LoVo (cell line): ENCODE measurements at regions not wholly inside any gene's neighbourhood (a gene's known extent, or its start where the extent isn't known, plus 50 kb on each side); places are given as distances from the start of the nearest gene placed in this dataset.

Source experiments
- DNase-seq: peaks from one replicate; pipeline ENCODE4 v3.0.0-alpha.2; 2016; ENCODE audit warnings: low spot score

DNA sequence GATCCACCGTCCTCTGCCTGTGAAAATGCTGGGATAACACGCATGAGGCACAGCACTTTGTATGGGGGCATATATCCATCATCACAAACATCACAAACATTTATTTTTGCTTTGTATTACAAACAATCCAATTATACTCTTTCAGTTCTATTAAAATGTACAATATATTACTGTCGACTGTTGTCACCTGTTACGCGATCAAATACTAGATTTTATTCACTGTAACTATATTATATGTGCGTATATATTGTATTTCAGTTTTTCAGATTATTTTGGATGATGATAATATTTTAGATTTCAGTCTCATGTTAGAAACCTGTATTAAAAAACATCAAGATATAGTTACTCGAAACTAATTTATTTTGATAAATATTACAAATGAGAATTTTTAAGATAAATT is 998.3 kb downstream of the EFNB2 start:
- no peak for DNase-seq

DNA sequence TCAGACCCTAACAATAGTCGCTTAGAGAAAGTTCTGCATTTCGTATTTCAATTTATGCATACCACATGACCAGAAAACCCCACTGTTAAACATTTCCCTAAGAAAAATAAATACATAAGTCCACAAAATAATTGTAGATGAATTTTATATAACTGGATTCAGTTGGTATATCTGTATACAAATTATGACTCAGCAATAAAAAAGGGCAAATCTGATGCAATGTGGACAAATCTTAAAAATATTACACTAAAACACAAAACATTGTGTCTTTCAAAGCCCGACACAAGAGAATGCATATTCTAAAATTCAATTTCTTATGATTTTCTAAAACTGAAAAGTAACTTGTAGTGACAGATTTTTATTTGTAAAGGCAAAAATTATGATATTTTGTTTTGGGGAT is 1005.0 kb downstream of the EFNB2 start:
- no peak for DNase-seq

DNA sequence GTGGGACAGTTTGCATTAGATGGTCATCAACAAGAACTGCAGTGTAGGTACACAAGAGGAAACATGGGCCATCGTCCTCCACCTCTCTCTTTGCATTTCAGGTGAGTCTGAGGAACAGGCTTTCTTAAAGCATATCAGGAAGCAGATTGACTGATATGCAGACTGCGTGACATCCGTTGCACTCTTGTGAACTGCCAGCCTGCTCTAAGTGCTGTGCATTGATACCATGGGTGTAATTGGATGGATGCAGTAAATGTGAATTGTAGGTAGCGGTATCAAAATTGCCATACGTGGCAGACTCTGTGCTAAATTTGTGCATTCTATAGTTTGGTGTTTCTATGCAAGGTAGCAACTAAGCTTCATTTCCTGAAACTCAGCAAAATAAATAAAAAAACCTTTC is 1008.3 kb downstream of the EFNB2 start:
- no peak for DNase-seq

DNA sequence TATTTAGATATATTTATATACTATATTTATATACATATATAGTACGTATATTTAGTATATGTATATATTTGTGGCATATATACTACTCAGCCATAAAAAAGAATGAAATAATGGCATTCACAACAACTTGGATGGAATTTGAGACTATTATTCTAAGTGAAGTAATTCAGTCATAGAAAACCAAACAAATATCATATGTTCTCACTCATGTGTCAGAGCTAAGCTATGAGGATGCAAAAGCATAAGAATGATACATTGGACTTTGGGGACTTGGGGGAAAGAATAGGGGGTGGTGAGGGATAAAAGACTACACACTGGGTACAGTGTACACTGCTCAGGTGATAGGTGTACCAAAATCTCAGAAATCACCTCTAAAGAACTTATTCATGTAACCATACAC is 1015.7 kb downstream of the EFNB2 start:
- no peak for DNase-seq

DNA sequence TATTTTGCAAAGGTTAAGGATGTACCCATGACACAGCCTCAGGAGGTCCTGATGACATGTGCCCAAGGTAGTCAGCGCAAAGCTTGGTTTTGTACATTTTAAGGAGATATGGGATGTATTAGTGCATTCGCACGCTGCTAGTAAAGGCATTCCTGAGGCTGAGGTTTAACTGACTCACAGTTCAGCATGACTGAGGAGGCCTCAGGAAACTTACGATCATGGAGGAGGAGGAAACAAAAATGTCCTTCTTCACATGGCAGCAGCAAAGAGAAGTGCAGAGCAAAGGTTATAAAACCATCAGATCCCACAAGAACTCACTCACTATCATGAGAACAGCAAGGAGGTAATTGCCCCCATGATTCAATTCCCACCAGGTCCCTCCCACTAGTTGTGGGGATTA is 1017.4 kb downstream of the EFNB2 start:
- no peak for DNase-seq

DNA sequence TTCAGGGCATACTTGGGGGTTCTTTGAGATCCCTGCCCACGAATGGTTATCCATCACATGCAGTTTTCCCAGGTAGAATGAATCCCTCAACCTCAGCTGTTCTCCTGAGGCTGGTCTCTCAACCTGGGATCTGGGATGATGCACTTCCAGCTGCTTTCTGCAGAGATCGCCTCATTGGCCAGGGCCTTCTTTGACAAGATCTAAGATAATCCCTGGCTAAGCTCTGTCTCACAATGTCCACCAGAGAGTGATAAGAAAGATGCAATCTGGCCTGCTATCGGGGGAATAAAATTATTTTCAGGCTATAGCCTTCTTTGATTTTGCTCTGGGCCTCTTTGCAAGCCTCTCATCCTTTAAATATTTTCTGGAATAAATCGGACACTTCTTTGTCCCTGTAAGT is 1021.1 kb downstream of the EFNB2 start:
- no peak for DNase-seq

DNA sequence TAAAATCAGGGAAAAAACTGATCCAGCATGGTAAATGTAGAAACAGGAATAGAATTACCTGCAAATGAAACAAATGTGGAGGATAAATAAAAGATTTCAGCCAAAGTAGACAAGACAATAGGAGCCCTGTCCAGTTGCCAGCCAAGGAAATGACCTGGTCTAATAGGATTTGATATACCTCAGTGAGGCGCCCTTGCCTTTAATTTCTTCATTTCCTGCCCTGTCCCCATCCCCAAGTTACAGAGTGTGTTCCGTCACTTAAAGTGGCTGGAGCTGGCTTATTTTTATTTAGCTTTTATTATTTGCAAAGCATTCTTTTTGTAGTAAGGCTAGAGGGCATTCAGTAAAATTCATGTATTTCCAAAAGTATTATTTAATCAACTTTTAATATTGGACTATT is 1022.0 kb downstream of the EFNB2 start:
- no peak for DNase-seq

DNA sequence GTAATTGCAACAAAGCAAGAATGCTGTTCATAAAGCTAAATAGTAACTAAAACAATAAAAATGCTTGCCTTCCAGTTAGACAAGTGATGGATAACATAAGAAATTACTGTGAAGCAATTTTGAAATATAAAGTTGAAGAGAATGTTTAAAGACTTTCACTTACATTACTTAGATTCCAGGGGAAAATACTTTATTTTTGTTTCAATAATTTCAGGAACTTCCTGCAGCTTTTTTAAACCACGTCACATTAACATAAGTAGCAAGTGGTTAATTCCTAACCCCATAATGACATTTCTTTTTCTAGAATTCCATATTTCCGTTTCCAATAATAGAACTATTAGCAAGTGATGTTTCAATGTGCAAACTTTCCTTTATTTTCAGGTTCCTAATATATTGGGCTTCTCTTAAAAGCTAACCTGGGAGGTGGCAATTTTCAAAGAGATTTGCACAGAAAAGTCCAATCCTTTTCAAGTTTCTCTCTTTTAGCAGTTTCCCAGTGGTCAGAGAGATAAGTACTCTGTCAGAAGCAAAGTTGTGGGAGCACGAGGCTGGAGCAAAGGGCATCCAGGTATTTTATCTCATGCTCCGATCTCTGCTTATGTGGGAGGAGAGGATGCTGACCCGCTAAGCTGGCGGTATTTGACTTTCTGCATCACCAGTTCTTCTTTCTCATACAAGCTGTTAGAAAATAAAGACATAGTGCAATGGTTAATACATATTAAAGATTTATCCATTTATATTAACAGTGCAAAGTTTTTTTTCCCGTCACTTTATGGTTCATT is 1025.3 kb downstream of the EFNB2 start:
- DNase-seq = no peak

DNA sequence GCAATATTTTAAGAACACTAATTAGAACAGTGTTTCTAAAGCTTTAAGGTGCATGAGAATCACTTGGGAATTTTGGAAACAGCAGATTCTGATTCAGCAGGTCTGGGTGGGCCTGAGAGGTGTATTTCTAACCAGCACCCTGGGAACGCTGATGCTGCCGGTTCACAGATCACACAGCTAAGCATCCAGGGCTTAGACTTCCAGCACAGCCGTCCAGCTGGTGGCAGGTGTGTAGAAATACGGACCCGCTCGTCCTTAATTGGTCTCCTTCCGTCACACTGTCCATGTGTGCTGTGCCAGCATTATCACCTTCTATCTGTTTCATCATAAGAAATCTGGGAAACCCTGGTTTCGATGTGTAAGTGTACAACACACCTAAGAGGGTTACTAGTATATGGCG is 1029.0 kb downstream of the EFNB2 start:
- DNase-seq = no peak

DNA sequence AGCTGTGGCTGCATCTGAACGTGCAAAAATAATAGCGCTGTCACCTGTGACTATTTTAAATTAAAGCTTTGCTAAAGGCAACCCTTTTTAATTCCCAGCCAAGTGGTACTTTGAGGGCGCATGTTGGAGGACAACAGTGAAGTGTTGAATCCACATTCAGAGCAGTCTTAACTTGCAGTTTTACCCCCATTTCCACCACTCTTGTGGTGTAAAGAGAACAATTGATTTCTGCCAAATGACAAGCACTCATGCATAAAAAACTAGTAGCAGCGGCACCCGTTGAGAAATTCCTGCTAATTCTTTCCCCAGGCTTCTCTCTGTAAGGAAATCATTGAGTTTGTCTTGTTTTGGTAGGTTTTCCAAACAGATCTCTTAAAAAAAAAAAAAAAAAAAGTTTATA is 1033.3 kb downstream of the EFNB2 start:
- DNase-seq = no peak

DNA sequence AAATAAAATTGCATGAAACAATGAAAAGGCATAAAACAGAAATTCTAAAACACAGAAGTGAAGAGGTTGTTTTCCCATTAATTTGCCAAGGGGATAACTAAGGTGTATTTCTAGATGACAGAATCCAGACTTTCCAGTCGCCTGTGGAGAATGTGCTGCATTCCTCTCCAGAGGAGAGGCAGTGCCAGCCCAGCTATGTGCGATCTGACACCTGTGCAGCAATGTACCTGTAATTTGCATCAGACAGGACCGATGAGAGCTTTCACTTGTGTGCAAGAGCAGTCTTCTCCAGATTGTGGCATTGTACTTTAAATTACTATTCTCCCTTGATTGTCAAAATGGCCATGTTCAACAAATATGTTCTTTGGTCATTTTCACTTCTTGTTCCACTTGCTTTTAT is 1037.9 kb downstream of the EFNB2 start:
- no peak for DNase-seq

DNA sequence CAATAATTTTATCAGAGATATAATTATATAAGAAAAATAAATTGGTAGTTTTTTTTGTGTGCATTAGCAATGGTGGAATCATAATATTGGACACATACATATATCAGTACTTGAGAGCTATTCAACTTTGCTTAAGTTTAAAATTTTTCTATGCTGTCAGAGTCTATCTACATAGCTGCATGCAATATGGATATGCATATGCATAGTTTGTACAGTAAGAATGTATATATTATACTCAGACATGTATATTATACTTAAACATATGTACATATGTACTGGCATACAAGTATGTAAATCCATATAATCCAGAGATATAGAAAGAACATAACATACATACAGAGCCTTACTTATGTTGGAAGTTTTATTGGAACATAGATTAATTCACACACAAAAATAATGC is 1043.2 kb downstream of the EFNB2 start:
- no peak for DNase-seq

DNA sequence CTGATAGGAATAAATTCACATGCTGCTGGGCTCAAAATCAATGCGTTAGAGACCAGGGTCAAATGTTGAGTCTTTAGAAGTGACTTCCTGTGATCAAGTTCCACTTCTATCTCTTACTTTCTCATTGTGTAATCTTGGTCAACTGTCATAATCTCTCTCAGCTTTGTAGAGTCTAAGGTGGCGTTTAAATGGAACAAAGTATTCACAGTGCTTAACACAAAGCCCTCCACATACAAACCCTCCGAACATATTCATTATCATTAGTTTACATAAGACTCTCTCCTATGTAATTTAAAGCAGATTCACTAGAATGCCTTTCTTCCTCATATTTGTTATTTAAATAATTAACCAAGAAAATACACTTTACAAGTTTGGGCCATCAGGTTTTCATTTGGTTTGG is 1044.1 kb downstream of the EFNB2 start:
- DNase-seq = no peak

DNA sequence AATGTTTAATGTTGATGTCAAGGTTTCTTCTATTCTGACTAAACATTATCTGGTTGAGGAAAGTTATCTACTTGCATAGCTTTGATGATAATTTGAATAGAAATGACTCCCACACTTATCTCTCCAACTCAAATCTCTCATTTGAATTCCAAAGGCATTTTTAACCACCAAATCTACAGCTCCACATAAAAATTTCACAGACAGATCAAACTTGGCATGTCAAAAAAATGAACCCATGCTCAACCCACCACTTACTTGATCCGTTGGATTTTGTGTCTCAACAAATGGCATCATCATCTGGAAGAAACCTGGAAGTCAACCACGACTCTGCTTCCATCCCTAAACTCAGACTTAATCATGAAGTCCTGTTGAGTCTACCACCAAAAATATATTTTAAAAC is 1050.4 kb downstream of the EFNB2 start:
- no peak for DNase-seq

DNA sequence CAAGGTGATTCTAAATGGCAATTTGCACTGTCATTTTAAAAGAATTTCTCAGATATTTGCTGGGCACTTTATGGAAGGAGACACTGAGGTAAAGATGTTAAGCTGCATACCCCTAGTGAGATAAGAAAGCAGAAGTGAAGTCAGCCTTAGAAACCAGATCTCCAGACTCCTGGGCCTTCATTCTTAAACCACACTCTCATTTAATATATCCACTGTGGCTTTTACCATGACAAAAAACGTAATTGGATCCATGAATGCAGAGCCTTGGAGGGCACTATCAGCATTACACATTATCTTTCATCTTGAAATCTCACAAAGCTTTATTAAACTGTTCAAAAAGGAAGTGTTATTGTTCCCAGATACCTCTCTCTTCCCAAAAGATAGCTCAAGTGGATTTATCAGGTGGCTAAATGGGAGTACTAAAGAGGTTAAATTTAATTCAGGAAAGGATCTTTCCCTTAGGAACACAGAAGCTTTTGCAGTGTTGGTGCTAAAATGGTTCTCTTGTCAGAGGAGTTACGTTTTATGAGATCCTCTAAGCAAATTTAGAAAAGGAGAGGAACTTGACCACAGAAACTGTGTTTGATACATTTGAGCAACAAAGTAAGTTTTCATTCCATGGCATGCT is 1060.4 kb downstream of the EFNB2 start:
- no peak for DNase-seq

DNA sequence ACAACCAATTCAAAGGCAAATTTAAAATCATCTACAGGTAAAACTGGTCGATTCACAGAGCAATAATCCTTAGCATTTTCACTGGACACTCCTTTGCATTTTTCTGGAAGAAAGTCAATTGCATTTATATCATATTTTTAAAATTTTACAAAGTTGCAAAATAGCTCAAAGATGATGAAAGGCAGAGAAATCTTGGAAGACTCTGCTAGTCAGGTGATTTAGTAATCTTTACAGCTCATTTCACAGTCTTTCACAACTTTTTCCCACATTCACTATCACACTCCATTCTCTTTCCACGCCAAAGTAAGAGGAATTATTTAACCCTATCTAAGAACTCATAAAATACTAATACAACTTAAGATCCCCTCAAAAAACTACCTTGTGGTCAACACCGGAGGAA is 1063.8 kb downstream of the EFNB2 start:
- DNase-seq = no peak

DNA sequence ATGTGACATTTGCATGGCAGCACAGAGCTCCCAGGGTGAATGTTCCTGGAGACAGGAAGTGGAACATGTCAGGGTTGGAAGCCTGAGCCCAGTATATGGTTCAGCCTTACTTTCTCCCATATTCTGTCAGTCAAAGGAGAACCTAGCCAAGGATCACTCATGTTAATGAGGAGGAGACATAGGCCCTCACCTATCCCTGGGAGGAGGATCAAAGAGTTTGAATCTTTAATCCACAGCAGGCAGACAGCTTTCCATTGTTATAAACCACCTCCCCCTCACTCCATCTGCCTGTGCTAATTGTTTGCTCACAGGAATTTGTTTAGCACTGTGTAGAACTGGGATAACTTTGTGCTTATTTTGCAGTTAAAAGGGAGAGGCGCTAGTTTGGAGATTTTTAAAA is 1069.1 kb downstream of the EFNB2 start:
- DNase-seq = no peak

DNA sequence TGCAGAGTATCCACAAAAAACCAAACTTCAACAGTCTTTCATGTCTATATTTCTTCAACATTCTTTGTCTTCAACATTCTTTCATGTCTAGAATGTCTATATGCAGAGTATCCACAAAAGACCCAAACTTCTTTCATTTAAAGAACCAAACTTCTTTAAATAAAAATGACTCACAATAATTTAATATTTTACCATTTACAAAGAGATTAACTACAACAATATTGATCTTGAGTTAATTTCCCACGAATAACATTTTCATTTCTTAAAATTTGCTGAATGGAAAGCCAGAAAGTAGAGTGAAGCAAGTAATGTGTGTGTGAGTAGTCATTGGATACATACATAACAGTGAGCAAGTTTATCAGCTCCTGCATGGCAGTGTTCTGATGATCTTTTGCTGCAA is 1069.7 kb downstream of the EFNB2 start, which contains the start of gene DAOA:
Gene DAOA, plus strand, starts transcription at position 301 of the 400 bp plus-strand sequence.
- DNase-seq = no peak

DNA sequence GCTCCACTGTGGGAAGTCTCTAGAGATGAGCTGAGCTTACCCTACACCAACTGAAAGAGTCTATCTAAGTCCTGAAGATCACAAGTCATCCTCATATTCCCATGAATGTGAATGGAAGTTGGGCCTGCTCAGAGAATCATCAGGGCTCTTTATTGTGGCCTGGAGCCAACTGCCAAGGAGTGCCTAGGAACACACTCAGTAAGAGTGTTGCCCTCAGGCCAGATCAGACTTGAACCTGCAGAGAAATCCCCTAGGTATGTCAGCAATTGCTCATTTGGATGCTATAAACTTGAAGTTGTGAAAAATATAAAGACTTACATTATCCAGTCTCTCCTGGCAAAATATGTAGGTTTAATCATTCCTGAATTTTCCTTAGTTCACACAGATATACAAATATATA is 1070.2 kb downstream of the EFNB2 start:
- no peak for DNase-seq

DNA sequence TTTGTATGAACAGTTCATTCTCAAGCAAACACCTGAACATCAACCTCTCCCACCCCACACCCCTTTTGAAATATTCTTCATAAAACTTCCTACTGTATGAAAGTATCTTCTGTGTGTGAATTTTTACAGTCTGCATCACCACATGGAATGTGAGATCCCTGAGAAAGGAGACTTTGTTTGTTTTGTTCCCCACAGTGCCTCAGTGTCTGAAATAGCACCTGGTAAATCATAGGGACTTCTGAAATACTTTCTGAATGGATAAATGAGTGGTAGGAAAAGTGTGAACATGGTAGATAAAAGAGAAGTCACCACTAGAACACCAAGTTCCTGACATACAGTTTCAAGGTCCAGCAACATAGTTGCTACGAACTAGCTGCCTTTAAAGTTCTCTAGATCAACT is 1071.2 kb downstream of the EFNB2 start:
- DNase-seq = no peak

DNA sequence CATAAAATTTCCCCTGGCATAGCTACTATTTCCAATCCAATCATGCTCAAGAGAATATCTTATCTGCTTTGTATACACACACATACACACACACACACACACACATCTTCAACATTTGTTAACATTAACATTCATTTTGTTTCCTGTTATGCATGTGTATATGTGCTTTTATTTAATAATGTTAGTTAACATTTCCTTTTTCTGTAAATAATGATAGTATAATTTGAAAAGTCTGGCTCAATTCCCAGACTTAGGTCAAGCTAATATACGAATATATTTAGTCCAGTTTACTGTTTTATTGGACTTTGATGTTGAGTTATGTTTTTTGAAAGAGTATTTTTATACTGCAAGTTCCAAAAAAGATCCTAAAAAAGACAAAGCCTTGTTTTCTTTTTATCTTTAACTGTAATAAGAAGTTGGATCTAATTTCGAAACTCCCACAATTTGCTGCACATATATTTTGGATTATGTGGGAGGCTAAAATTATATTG is 1072.4 kb downstream of the EFNB2 start:
- DNase-seq = no peak

DNA sequence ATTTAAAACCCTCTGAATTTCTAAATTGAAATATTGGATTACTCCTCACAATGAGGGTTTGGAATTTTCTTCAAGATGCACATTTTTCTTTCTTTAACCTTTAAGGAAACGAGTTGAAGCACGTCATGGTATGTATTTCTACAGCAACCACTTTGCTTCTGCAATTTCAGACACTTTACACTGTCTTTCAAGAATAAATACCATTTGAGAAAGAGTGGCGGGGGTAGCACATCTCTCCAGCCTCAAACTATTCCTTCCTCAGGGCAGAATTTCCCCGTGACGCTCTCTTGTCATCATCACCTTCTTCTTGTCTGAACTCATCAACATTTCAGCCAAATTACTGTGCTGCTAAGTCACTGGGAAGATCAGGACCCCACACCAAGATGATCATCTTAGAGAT is 1073.4 kb downstream of the EFNB2 start:
- no peak for DNase-seq

DNA sequence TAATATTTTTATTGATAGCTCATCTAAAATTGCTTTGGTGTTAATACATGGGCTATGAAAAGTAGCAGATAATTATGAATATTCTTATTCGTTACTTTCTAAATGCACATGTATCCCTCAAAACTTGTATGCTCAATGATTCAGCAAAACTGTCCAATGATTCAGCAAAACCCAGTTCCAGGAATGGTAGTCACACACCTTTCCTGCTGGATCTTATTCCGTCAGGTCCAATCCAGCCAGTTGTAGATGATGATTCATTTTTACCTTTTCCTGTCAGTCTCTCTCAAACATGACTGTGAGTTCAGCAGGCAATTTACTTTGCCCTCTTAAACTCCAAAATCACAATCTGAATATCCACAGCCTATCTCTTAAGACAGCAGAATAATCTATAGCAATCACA is 1082.6 kb downstream of the EFNB2 start:
- no peak for DNase-seq

DNA sequence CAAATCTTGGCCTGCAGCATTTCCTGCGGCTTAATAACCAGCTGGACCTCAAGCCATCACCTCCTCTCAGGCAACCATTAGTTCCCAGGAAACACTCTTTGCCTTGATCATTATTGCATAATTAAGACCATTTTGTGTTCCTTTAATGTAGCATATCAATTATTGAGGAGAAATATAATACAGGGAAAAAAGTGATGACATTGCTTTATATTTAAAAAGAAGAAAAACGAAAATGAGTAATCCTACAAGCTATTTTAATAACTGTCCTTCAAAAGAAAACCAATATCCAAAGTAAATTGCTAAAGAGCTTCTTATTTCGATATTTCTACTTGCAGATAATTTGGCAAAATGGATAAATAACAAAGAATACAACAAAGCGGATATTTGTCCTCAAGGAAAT is 1084.7 kb downstream of the EFNB2 start:
- DNase-seq = no peak
